Tibial nerve (tissue), 4 donors: ENCODE measurements at regions not wholly inside any gene's neighbourhood (a gene's known extent, or its start where the extent isn't known, plus 50 kb on each side); places are given as distances from the start of the nearest gene placed in this dataset.

Source experiments
- CTCF ChIP-seq, 5 experiments: fragments of 200-600 bp in 3 of 5; fragments of 450-650 bp in 2 of 5; sonication (generic) in 3 of 5; IDR thresholded peaks; one replicate each; pipeline ENCODE4 v1.5.1; 2016 to 2019; ENCODE audit warnings: antibody characterized with exemption in 5 of 5, mild to moderate bottlenecking in 3 of 5, moderate library complexity in 2 of 5
- EP300 ChIP-seq, 2 donors: sonication (generic); formaldehyde crosslinking; IDR thresholded peaks; one replicate each; pipeline ENCODE4 v1.6.1; 2017; ENCODE audit warnings: antibody characterized with exemption in 2 of 2, mild to moderate bottlenecking in 1 of 2
- POLR2A ChIP-seq, 2 donors: fragments of 450-650 bp; IDR thresholded peaks; one replicate each; pipeline ENCODE4 v1.6.1; 2017; ENCODE audit warnings: antibody characterized with exemption in 2 of 2, mild to moderate bottlenecking in 2 of 2, moderate library complexity in 2 of 2

GRCh38 chr1:81435175-81435574, 365.6 kb upstream of the ADGRL2 start:
- TF ChIP-seq EP300 (IDR thresholded peaks at IDR 0.05) (no peak), CTCF (IDR thresholded peaks at IDR 0.05) (no peak), POLR2A (IDR thresholded peaks at IDR 0.05) (no peak)
